OCI-LY1 (cell line): ENCODE measurements at regions not wholly inside any gene's neighbourhood (a gene's known extent, or its start where the extent isn't known, plus 50 kb on each side); places are given as distances from the start of the nearest gene placed in this dataset.

Experiments
- H2AFZ ChIP-seq: fragments of 200-600 bp; sonication (generic), shearing (Covaris generic); 2 replicates; pipeline ENCODE4 v1.6.0; 2014; ENCODE audit warnings: antibody characterized with exemption, mild to moderate bottlenecking, low read length
- H3F3A ChIP-seq: fragments of 200-600 bp; sonication (generic), shearing (Covaris generic); 2 replicates; pipeline ENCODE4 v1.6.0; 2014; ENCODE audit warnings: mild to moderate bottlenecking, antibody characterized with exemption, low read length, moderate library complexity; ENCODE audit not compliant: insufficient read depth
- H3K27ac ChIP-seq: fragments of 200-600 bp; sonication (generic); 2 replicates; pipeline ENCODE4 v1.5.1; 2014; ENCODE audit warnings: low read length, mixed run types, mild to moderate bottlenecking, low read depth; ENCODE audit not compliant: poor library complexity, severe bottlenecking
- H3K27me3 ChIP-seq: fragments of 200-600 bp; sonication (generic); 2 replicates; pipeline ENCODE4 v1.6.0; 2014; ENCODE audit warnings: antibody characterized with exemption, mild to moderate bottlenecking, low read length, moderate library complexity; ENCODE audit not compliant: insufficient read depth
- H3K36me3 ChIP-seq: fragments of 200-600 bp; sonication (generic); 2 replicates; pipeline ENCODE4 v1.6.1; 2014; ENCODE audit warnings: mild to moderate bottlenecking, antibody characterized with exemption, low read length, moderate library complexity, mixed read lengths; ENCODE audit not compliant: insufficient read depth
- H3K4me1 ChIP-seq: fragments of 200-600 bp; sonication (generic); 2 replicates; pipeline ENCODE4 v1.5.1; 2014; ENCODE audit warnings: mild to moderate bottlenecking, low read length, moderate library complexity; ENCODE audit not compliant: insufficient read depth, severe bottlenecking
- H3K4me2 ChIP-seq: fragments of 200-600 bp; sonication (generic), shearing (Covaris generic); 2 replicates; pipeline ENCODE4 v1.6.1; 2014; ENCODE audit warnings: low read length
- H3K4me3 ChIP-seq: fragments of 200-600 bp; sonication (generic); 2 replicates; pipeline ENCODE4 v1.5.1; 2014; ENCODE audit warnings: low read length, low read depth, mild to moderate bottlenecking, mixed read lengths; ENCODE audit not compliant: poor library complexity, severe bottlenecking
- H3K79me2 ChIP-seq: fragments of 200-600 bp; shearing (Covaris generic); 2 replicates; pipeline ENCODE4 v1.6.1; 2016; ENCODE audit warnings: mixed run types, low read length, mixed read lengths; ENCODE audit not compliant: insufficient read depth
- H3K9ac ChIP-seq: fragments of 200-600 bp; sonication (generic), shearing (Covaris generic); 2 replicates; pipeline ENCODE4 v1.6.1; 2014; ENCODE audit warnings: mild to moderate bottlenecking, low read length, mixed read lengths
- H3K9me2 ChIP-seq: fragments of 200-600 bp; sonication (generic), shearing (Covaris generic); 2 replicates; pipeline ENCODE4 v1.6.1; 2014; ENCODE audit warnings: low read depth, mild to moderate bottlenecking, low read length, mixed read lengths
- H3K9me3 ChIP-seq: fragments of 200-600 bp; shearing (Covaris generic); 2 replicates; pipeline ENCODE4 v1.6.1; 2014; ENCODE audit warnings: low read length, mixed read lengths
- H4K20me1 ChIP-seq: fragments of 200-600 bp; sonication (generic), shearing (Covaris generic); 2 replicates; pipeline ENCODE4 v1.6.0; 2016; ENCODE audit warnings: mild to moderate bottlenecking, low read length; ENCODE audit not compliant: insufficient read depth
- CTCF ChIP-seq: fragments of 200-600 bp; sonication (generic), shearing (Covaris generic); IDR thresholded peaks from 2 replicates; pipeline ENCODE4 v1.5.1; 2017; ENCODE audit warnings: mild to moderate bottlenecking, antibody characterized with exemption, low read length, moderate library complexity, mixed read lengths
- EZH2 ChIP-seq: fragments of 200-600 bp; sonication (generic), shearing (Covaris generic); IDR thresholded peaks from 2 replicates; pipeline ENCODE4 v1.8.0; 2017; ENCODE audit warnings: borderline replicate concordance, mixed run types, mild to moderate bottlenecking, antibody characterized with exemption, low read length, moderate library complexity, mixed read lengths

- Histone ChIP-seq H4K20me1 (no peaks in the 10 kb centered on the region), H3K27ac (no peak overlapping the region), H3K9me2 (no peaks in the 10 kb centered on the region), H3F3A (no peaks in the 10 kb centered on the region), H3K36me3 (no peaks in the 10 kb centered on the region), H3K9me3 (no peaks in the 10 kb centered on the region), H3K9ac (no peak overlapping the region), H2AFZ (no peak overlapping the region), H3K27me3 (no peaks in the 10 kb centered on the region), H3K4me3 (no peak overlapping the region), H3K4me1 (no peaks in the 10 kb centered on the region), H3K4me2 (no peak overlapping the region), H3K79me2 (no peaks in the 10 kb centered on the region)
- TF ChIP-seq CTCF (no peak), EZH2 (no peak)
Measured at GRCh38 chr21:15257646-15258045, 192.8 kb upstream of the NRIP1 start.

- Histone ChIP-seq H3K4me3 (no peak overlapping the region), H4K20me1 (no peaks in the 10 kb centered on the region), H3K9me2 (no peaks in the 10 kb centered on the region), H3K4me1 (no peaks in the 10 kb centered on the region), H3K9me3 (no peaks in the 10 kb centered on the region), H3K9ac (no peak overlapping the region), H3K36me3 (no peaks in the 10 kb centered on the region), H3K27me3 (no peaks in the 10 kb centered on the region), H3K27ac (no peak overlapping the region), H3K79me2 (no peaks in the 10 kb centered on the region), H3F3A (no peaks in the 10 kb centered on the region), H3K4me2 (no peak overlapping the region), H2AFZ (no peak overlapping the region)
- TF ChIP-seq CTCF (no peak), EZH2 (no peak)
Measured at GRCh38 chr21:15259824-15260223, 195.0 kb upstream of the NRIP1 start.

- no peak overlapping the region for H3K27ac ChIP-seq
- H3K4me2 ChIP-seq: no peak overlapping the region
- H3K36me3 ChIP-seq: no peaks in the 10 kb centered on the region
- no peak overlapping the region for H3K9ac ChIP-seq
- no peaks in the 10 kb centered on the region for H4K20me1 ChIP-seq
- no peaks in the 10 kb centered on the region for H3K79me2 ChIP-seq
- no peak for TF ChIP-seq EZH2
- no peak for TF ChIP-seq CTCF
- no peaks in the 10 kb centered on the region for H3F3A ChIP-seq
- no peaks in the 10 kb centered on the region for H3K27me3 ChIP-seq
- no peak overlapping the region for H3K4me3 ChIP-seq
- H3K9me3 ChIP-seq: no peaks in the 10 kb centered on the region
- H3K4me1 ChIP-seq: no peaks in the 10 kb centered on the region
- no peak overlapping the region for H2AFZ ChIP-seq
- no peaks in the 10 kb centered on the region for H3K9me2 ChIP-seq
Measured at GRCh38 chr21:15260604-15261003, 195.8 kb upstream of the NRIP1 start.
